ENCODE measurements at regions not wholly inside any gene's neighbourhood (a gene's known extent, or its start where the extent isn't known, plus 50 kb on each side); places are given as distances from the start of the nearest gene placed in this dataset.
"Not testable (repeated sequence)": the region's sequence is repeated elsewhere in the genome, so short reads cannot be mapped to it uniquely, and the experiment has no call there.

- in situ Hi-C loops (cut with MboI; ENCODE audit: low pct_unique_long_range_greater_than_20kb, low sequenced_read_pairs), result no loop called here
- no peak for DNase-seq
These were observed 237.1 kb upstream of the GALNT17 start for GRCh38 chr7:70894799-70895198.

- in situ Hi-C loops (cut with MboI; ENCODE audit: low pct_unique_long_range_greater_than_20kb, low sequenced_read_pairs); DNase-seq: not testable (repeated sequence)
These were observed 236.4 kb upstream of the GALNT17 start for GRCh38 chr7:70895337-70896200.

GRCh38 chr7:70907259-70908247 is 224.4 kb upstream of the GALNT17 start:
- in situ Hi-C loops (cut with MboI; ENCODE audit: low pct_unique_long_range_greater_than_20kb, low sequenced_read_pairs), result no loop called here
- DNase-seq, result no peak

- in situ Hi-C loops (cut with MboI; ENCODE audit: low pct_unique_long_range_greater_than_20kb, low sequenced_read_pairs), result no loop called here
- DNase-seq, result no peak
These were observed 218.0 kb upstream of the GALNT17 start for GRCh38 chr7:70913924-70914323.

GRCh38 chr7:70915067-70915466 is 216.9 kb upstream of the GALNT17 start:
- in situ Hi-C loops (cut with MboI; ENCODE audit: low pct_unique_long_range_greater_than_20kb, low sequenced_read_pairs), result no loop called here
- DNase-seq, result no peak

- in situ Hi-C loops (cut with MboI; ENCODE audit: low pct_unique_long_range_greater_than_20kb, low sequenced_read_pairs), result no loop called here
- no peak for DNase-seq
These were observed 212.4 kb upstream of the GALNT17 start for GRCh38 chr7:70919481-70920073.

GRCh38 chr7:70920876-70921275 is 211.1 kb upstream of the GALNT17 start:
- in situ Hi-C loops (cut with MboI; ENCODE audit: low pct_unique_long_range_greater_than_20kb, low sequenced_read_pairs), result no loop called here

GRCh38 chr7:70923181-70923845 is 208.6 kb upstream of the GALNT17 start:
- DNase-seq, result peak; percentile 40
- in situ Hi-C loops (cut with MboI; ENCODE audit: low pct_unique_long_range_greater_than_20kb, low sequenced_read_pairs), result no loop called here

More at GRCh38 chr7:70920876-70921275, 211.1 kb upstream of the GALNT17 start:
- no peak for DNase-seq

- no peak for DNase-seq
These were observed 206.4 kb upstream of the GALNT17 start for GRCh38 chr7:70925411-70926115.

GRCh38 chr7:70926666-70927065 is 205.3 kb upstream of the GALNT17 start:
- no peak for DNase-seq
- in situ Hi-C loops (cut with MboI; ENCODE audit: low pct_unique_long_range_greater_than_20kb, low sequenced_read_pairs), result no loop called here

More at GRCh38 chr7:70925411-70926115, 206.4 kb upstream of the GALNT17 start:
- in situ Hi-C loops (cut with MboI; ENCODE audit: low pct_unique_long_range_greater_than_20kb, low sequenced_read_pairs), result no loop called here

GRCh38 chr7:70935311-70935710 is 196.6 kb upstream of the GALNT17 start:
- no peak for DNase-seq
- in situ Hi-C loops (cut with MboI; ENCODE audit: low pct_unique_long_range_greater_than_20kb, low sequenced_read_pairs), result no loop called here

- in situ Hi-C loops (cut with MboI; ENCODE audit: low pct_unique_long_range_greater_than_20kb, low sequenced_read_pairs), result no loop called here
- DNase-seq, result no peak
These were observed 196.1 kb upstream of the GALNT17 start for GRCh38 chr7:70935854-70936253.

GRCh38 chr7:70937424-70937823 is 194.5 kb upstream of the GALNT17 start:
- in situ Hi-C loops (cut with MboI; ENCODE audit: low pct_unique_long_range_greater_than_20kb, low sequenced_read_pairs), result no loop called here
- DNase-seq, result no peak

- in situ Hi-C loops (cut with MboI; ENCODE audit: low pct_unique_long_range_greater_than_20kb, low sequenced_read_pairs), result no loop called here
These were observed 191.3 kb upstream of the GALNT17 start for GRCh38 chr7:70940597-70940996.

GRCh38 chr7:70942791-70943190 is 189.2 kb upstream of the GALNT17 start:
- DNase-seq, result no peak
- in situ Hi-C loops (cut with MboI; ENCODE audit: low pct_unique_long_range_greater_than_20kb, low sequenced_read_pairs), result no loop called here

More at GRCh38 chr7:70940597-70940996, 191.3 kb upstream of the GALNT17 start:
- DNase-seq, result no peak

- DNase-seq, result no peak
- in situ Hi-C loops (cut with MboI; ENCODE audit: low pct_unique_long_range_greater_than_20kb, low sequenced_read_pairs), result no loop called here
These were observed 187.4 kb upstream of the GALNT17 start for GRCh38 chr7:70944516-70944915.

- DNase-seq, result no peak
- in situ Hi-C loops (cut with MboI; ENCODE audit: low pct_unique_long_range_greater_than_20kb, low sequenced_read_pairs), result no loop called here
These were observed 184.8 kb upstream of the GALNT17 start for GRCh38 chr7:70947181-70947580.

GRCh38 chr7:70949862-70950261 is 182.1 kb upstream of the GALNT17 start:
- in situ Hi-C loops (cut with MboI; ENCODE audit: low pct_unique_long_range_greater_than_20kb, low sequenced_read_pairs), result no loop called here
- DNase-seq, result no peak
